Left colon (tissue), 2 donors: ENCODE measurements at regions not wholly inside any gene's neighbourhood (a gene's known extent, or its start where the extent isn't known, plus 50 kb on each side); places are given as distances from the start of the nearest gene placed in this dataset.

ENCODE experiments used
- ATAC-seq: fragments of 200-7000 bp; cut with Tn5 transposase; one replicate; pipeline ENCODE4 v1.9.1; 2020; ENCODE audit warnings: mild to moderate bottlenecking, moderate library complexity
- DNase-seq, 2 donors: peaks; one replicate each; pipeline ENCODE4 v3.0.0-alpha.2; 2020
- intact Hi-C, 2 donors: fragments of 100-400 bp; cut with DNase I in 1 of 2; cut with micrococcal nuclease in 1 of 2; formaldehyde crosslinking; loops; one replicate each; pipeline versions ENCODE4 v1.11.2 to v1.14.0; 2022; cut with DNase I, micrococcal nuclease
- donor health status: DM: no; HTN: no; CAD: no.
- donor health status: DM: yes; HTN: yes; CAD: no.

DNA sequence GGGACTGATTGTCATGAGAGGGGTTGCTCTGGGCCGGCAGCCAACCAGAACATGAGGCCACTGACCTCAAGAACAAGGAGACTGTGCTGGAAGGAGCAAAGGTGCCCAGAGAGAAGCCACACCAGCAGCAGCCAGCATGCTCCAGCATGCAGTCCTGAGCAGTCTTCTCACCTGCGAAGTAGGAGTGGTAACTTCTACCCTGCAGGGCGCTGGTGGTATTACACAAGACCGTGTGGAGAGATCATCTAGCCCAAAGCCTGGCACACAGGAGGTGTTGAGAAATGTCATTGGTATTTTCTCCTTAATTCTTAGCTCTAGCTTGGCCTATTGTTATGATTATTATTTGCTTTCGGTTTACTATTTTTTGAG lies 132.7 kb downstream of the TSN start:
- intact Hi-C loops = no loop called here
- ATAC-seq (peak; percentile 58), DNase-seq (peak in 1 of 2 donors; percentile 38)

DNA sequence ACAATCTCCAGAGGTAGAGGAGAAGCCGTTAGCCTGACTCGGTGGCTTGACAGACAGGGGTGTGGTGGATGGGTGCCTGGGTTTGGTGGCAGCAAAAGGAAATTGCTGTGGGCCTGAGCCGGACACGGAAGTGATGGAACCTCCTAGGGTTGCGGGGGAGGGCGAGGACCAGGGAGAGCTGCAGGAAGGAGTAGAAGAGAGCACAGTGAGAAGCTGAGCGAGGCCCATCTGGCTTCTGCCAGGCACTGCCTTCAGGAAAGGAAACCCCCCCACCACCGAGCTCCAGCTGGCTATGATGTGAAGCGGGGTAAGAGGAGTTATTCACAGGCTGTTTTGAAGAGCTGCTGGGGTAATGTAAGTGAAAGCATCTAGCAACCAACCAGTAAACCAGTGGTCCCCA lies 134.6 kb downstream of the TSN start:
- DNase-seq (no peak), ATAC-seq (no peak)
- intact Hi-C loops = no loop called here

DNA sequence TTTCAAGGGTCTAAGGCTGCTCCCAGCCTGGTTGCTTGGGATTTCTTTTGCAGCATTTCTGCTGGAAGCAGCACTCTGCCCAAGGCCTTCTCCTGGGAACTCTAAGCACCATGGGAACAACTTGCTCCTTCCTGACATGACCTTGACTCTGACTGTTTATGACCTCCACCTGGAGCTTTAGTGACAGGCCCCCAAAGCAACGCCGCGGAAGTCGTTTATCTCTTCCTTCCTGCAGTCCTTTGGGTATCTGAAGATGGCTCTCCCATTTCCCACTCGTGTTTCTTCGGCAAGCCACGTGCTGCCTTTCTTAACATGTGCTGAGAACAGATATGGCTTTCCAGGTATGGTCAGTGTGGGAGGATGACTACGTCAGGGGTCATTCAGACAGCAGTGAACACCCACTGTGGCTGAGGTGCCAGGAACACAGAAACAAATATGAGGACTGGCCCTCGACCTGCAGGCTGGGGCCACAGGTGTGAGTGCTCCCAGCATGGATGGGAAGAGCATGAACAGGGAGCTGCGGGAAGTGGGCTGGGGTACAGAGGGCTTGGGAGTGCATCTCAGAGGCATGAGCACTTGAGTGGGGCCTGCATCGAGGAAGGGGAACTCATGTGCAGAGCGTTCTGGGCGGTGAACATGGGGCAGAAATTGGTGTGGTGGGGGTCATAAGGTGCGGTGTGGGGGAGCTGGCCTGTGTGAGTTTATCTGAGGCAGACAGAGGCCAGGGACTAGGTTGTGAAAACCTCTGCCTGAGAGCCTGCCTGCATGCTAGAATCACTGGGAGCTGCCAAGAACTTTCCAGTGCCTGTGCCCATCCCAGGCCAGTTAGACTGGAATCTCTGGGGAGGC lies 140.5 kb downstream of the TSN start:
- DNase-seq = no peak
- intact Hi-C loops = no loop called here
- ATAC-seq = no peak

DNA sequence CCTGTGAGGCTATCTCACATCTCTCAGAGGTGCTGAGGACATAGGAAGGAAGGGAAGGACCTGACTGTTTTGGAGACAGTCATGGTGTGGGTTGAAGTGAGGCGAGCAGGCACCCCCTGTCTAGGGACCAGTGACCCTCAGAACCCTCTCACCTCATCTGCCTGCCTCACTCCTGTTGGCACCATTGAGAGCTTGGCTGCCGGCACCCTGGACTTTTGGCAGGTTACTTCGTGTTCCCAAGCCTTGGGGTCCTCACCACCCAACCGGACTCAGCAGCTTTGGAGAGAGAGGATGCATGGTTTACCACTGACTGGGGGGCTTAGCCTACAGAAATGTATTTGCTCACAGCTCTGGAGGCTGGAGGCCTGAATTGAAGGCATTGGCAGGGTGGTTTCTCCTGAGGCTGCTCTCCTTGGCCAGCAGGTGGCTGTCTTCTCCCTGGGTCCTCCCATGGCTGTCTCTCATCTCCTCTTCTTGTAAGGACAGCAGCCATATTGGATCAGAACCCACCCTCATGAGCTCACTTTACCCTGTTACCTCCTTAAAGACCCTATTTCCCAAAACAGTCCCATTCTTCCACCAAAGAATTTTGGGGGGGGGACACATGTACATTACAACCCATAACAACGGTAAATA lies 142.0 kb downstream of the TSN start:
- intact Hi-C loops = no loop called here
- peak; percentile 83 for ATAC-seq
- DNase-seq = peak in 1 of 2 donors; percentile 22

DNA sequence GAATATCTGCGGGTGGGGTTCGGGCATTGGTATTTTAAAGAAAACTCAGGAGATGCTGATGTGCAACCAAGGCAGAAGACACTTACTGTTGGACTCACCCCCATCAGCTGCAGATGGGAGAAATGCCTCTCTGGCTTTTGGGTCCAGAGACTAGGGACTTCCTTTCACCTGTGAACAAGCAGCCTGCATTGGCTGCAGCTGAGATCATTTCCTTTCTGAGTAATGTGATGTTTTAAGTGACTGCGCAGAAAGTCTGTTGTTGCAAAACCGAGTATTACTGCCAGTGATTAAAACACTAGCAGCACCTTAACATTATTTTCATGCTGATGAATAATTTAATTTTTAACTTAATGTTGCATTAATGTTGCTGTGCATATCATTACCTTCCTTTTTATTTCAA lies 143.0 kb downstream of the TSN start:
- DNase-seq = no peak
- intact Hi-C loops = no loop called here
- ATAC-seq = no peak

DNA sequence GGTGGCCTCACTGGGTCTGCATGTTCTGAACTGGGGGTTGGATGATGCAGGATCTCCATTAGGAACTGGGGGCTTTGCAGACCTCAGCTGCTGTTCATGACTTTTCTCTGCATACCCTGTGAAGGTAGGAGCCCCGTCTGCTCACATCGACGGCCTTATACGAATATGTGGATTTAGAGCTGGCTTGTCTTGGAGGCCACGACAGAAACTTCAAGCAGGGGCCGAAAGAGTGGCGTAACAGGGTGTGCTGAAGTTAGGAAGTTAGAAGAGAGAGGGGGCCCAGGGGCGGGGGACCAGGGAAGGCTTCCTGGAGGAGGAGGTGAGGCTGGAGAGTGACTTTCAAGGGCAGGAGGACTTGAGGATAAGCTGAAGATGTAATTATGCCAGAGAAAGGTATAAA lies 144.9 kb downstream of the TSN start:
- no peak for DNase-seq
- intact Hi-C loops = no loop called here
- ATAC-seq = no peak

DNA sequence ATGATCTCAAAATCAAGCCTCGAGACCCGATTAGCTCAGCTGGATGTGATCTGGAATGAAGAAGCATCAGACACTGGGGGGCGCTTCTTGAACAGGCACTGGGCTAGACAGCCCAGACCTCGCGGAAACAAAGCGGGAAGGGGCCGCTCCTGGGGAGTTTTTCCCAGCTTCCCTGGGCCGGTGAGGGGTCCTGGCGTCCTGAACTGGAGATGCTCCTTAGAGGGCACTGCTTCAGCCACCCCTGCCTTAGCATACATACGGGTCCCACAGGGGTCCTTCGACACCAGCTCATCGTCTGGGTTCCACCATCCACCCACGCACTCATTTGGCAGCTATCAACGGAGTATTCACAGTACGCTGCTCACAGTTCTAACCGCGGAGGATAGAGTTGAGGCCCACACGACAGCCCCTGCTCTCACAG lies 146.7 kb downstream of the TSN start:
- intact Hi-C loops = no loop called here
- DNase-seq (no peak), ATAC-seq (no peak)

DNA sequence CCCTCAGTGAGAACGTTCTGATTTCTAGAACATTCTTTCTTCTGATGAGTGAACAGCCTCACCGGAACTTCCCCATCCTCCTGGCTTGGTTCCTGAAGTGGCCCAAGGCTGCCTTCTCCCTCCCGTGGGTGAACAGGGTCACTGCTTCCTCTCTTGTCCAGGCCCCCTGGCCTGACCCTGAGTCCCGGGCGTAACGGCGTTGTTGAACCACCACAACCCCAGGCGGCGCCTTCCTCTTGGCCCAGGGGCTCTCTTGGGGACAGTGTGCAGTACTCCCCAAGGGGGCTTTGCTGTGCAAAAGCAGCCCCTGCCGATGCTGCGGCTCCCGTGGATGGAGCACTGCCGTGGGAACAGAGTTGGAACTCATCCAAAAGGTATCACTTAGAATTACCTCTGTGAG lies 147.2 kb downstream of the TSN start:
- ATAC-seq = no peak
- intact Hi-C loops = no loop called here
- DNase-seq = no peak

DNA sequence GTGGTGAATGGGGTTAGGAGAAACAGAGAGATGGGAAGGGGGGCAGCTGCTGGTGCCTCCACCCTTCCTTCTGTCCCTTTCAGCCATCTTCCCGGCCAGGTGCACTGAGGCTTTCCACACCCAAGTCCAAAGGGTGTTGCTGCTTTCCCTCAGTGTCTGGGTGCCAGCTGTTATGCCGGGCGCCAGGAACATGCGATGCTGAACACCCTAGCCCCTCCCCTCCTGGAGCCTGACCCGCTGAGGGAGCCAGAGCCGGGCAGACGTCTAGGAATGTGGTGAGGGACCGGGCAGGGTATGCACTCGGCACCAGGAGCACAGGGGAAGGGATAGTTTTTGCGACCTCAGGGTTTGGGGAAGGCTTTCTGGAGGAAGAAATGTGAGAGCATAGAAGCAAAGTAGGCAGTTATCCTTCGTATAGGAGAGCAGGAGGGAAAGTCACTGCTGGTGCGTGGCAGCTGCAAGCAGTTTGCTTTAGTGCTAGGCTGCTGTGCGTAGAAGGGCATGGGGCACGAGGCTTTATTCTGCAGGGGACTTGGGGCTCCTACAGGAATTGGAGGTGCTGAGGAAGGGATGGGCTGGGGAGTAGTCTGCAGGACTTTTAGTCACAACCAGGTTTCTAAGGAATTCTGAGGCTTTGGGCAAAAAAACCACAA lies 147.7 kb downstream of the TSN start:
- DNase-seq (peak; percentile 78 to 80), ATAC-seq (peak; percentile 98)
- intact Hi-C loops = no loop called here

DNA sequence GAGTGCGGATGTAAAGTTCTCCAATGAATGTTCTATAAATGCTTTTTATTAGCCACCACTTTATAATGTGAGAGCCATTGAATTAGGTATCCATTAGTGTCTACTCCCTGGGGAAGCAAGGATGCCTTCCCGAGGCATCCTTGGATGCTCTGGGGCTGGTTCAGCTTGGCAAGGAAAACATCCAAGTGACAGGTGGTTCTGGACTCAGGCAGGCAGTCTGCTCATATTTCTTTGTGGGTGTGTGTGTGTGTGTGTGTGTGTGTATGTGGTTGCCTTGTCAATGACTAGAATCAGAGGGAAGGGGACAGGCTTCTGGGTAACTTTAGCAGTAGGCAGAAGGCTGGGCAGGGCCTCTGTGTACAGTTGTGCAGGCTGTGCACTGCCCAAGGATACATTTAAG lies 149.2 kb downstream of the TSN start:
- DNase-seq (no peak), ATAC-seq (no peak)
- intact Hi-C loops = no loop called here

DNA sequence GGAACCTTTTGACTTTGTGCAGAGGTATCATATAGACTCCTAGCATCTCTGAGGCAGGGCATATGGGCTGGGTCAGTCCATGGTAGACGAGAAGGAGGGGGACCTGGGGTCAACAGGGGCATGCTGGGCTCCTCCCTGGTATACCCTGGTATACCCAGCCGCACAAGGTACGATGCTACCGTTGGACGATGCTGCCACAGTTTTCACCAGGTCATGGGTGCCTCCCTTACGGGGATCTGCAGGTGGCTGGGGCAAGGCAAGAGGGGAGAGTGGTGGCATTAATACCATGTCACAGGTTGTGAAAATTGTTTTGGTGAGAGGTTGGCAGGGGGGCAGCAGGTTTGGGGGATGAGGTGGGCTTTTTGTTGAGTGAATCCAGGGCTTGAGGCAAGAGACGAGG lies 149.8 kb downstream of the TSN start:
- intact Hi-C loops = no loop called here
- DNase-seq (no peak), ATAC-seq (no peak)

DNA sequence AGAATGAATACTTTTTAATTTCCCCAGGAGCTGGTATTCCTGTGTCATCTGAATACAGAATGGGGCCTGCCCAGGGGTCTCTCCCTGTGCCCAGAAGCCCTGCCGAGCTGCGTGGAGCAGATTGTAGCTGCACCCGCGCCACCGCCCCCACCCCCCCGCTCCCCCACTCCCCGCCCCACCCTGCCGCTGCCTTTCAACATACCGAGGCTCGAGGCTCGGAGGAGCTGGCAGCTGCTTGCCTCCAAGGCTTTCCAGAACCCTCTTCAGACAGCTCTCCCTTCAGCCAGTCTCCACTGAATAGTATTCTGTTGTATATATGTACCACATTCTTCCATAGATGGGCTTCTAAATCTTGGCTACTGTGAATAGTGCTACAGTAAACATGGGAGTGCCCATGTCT lies 150.7 kb downstream of the TSN start:
- intact Hi-C loops = no loop called here
- DNase-seq = no peak
- no peak for ATAC-seq

DNA sequence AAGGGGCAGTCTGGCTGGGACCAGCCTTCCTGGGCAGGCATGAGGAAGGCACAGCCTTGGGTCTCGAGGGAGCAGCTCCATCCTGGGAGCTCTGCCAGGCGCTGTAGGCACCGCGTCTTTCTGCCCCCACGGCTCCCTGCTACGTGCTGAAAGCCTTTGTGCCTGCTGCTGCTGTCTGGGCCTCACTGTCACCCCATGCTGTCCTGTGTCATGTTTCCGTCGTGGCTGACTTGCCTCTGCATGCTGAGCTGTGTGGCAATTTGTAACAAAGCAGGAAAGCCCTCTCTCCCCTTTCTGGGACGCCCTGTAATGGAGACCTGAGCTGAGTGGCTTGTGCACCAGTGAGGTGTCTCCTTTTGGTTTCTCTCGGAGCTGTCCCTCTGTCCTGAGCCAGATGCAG lies 152.5 kb downstream of the TSN start:
- DNase-seq (no peak), ATAC-seq (no peak)
- intact Hi-C loops = no loop called here

DNA sequence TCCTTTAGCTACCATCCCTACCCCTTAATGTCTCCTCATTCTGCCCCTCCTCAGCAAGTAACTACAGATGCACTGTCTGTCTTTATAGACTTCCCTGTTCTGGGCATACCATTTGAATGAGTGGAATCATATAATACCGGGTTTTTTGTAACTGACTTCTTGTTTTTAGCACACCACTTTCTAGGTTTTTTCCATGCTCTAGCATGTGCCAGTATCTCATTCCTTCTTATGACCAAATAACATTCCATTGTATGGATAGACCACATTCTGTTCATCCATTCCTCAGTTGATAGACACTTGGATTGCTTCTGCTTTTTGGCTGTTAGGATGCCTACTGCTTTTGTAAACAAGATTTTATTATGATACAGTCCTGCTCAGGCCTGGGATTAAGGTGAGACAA lies 154.7 kb downstream of the TSN start:
- DNase-seq (no peak), ATAC-seq (no peak)
- intact Hi-C loops = no loop called here

DNA sequence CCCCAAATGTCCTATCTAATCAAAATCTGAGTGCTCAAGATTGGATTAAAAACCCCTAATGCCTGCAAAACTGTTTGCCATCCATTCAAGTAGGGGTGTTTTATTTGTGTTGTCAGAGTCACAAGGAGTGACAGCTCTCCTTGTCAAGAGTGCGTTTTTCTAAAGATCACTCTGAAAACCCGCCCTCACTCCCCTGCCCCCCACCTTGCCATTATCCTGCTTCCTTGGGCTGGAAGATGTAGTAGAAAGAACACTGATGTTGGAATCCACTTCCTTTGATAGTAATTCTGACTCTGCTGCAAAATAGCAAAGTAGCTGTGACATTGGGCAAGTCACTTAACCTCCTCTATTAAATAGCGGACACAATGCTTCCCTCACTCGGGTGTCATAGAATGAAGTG lies 155.6 kb downstream of the TSN start:
- intact Hi-C loops = no loop called here
- ATAC-seq = no peak
- no peak for DNase-seq

DNA sequence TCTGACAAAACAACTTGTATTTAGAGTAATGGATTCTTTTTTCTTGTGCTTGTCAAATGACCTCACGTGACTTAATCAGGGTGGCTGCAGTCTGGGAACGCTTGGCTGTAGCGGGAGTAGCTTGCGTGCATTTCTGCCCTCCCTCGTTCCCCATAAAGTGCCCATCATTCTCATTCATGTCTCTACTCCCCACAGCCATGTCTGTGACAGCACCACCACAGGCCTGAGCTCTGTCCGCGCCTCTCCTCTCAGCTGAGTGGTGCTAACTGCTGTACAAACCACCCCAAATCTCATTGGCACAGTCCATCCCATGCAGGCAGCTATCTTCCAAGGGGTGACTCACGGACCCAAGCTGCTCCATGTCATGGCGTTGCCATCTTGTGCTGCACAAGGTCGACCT lies 161.7 kb downstream of the TSN start:
- intact Hi-C loops = no loop called here
- ATAC-seq = no peak
- DNase-seq = no peak

DNA sequence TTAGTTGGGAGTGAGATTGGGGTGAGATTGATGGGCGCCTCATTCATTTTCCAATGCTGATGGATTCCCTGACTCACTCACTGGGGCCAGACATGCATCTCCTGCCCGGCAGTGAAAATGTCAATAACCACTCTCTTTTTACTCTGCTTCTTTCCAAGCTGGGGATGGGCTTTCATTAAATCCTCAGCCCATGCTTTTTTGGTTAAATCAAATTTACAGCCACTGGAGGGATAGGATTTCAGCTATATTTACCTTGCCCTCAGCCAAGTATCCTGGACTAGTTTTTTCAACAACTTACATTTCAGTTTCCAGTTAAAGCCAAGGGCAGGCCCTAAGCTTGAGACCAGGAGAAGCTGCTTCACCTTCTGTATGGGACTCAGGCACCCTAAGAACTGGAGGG lies 162.8 kb downstream of the TSN start:
- DNase-seq = no peak
- ATAC-seq = no peak
- intact Hi-C loops = no loop called here

DNA sequence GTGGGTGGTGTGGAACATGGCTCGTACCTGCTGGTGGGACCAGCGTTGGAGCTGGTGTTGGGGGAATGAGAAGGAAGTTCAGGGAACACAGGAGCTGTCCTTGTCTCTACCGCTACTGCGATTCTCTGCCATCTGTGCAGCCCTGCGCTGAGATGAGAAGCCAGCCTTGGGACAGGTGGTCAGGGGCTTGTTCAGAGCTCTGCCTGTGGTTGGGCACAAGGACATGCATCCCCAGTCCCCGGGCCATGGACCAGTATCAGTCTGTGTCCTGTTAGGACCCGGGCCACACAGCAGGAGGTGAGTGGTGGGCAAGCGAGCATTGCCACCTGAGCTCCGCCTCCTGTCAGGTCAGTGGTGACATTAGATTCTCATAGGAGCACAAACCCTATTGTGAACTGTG lies 164.4 kb downstream of the TSN start:
- intact Hi-C loops = no loop called here
- DNase-seq (no peak), ATAC-seq (no peak)

DNA sequence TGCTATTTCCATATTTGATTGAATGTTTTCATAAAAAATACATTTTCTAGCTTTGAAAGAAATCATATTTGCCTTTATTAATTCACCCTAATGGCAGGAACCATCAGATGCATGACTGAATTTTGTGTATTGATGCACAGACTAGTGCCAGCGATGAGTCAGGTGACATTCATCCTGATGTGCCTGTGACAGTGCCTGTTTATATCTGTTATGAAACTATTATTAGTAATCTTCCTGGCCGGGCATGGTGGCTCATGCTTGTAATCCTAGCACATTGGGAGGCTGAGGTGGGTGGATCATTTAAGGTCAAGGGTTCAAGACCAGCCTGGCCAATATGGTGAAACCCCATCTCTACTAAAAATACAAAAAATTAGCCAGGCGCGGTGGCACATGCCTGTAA lies 170.0 kb downstream of the TSN start:
- intact Hi-C loops = no loop called here
- no peak for ATAC-seq
- no peak for DNase-seq

DNA sequence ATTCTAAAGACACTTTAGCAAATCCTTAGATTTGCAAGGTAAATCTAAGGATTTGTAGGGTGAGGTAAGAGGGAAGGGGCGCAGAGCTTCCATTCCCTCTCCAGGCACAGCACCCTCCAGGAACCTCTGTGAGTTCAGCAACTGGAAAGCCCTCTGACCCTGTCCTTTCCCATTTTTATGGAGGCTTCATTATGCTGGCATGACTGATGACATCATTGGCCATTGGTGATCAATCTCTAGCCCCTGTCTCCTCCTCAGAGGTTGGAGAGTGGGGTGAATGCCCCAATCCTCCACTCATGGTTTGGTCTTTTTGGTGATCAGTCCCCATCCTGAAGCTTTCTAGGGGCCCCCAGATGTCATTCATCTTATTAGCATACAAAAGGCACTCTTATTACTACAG lies 187.8 kb downstream of the TSN start:
- ATAC-seq = no peak
- DNase-seq = no peak
- intact Hi-C loops = no loop called here
